ENCODE measurements at regions not wholly inside any gene's neighbourhood (a gene's known extent, or its start where the extent isn't known, plus 50 kb on each side); places are given as distances from the start of the nearest gene placed in this dataset.

DNA sequence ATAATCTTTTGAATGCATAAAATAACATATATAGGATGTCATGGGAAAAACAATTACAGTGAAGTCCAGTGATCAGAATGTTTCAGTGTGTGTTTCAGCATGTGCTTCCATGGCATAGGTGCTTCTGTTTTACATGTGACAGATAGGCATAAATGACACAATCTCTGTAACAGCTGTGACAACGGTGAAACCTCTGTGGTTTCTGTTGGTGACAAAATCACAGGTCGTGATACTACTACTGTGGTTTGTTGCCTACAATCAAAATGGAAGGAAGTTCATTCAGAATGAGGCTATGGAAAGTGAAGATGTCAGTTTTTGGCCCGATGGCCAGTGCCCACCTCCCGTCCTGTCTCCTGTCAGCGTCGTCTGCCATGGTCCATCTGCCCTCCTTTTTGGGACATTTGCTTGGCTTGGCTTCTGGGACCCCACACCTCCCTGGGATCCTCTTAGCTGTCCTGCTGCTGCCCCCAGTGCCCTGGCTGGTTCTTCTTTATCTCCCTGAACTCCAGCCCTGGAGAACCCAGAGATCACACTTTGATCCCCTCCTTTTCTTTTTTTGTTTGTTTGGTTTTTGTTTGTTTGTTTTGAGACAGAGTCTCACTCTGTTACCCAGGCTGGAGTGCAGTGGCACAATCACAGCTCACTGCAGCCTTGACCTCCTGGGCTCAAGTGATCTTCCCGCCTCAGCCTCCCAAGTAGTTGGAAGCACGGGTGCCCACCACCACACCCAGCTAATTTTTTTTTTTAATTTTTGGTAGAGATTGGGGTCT lies 79.3 kb upstream of the NAA20 start:
- TF ChIP-seq, protein P1, sequence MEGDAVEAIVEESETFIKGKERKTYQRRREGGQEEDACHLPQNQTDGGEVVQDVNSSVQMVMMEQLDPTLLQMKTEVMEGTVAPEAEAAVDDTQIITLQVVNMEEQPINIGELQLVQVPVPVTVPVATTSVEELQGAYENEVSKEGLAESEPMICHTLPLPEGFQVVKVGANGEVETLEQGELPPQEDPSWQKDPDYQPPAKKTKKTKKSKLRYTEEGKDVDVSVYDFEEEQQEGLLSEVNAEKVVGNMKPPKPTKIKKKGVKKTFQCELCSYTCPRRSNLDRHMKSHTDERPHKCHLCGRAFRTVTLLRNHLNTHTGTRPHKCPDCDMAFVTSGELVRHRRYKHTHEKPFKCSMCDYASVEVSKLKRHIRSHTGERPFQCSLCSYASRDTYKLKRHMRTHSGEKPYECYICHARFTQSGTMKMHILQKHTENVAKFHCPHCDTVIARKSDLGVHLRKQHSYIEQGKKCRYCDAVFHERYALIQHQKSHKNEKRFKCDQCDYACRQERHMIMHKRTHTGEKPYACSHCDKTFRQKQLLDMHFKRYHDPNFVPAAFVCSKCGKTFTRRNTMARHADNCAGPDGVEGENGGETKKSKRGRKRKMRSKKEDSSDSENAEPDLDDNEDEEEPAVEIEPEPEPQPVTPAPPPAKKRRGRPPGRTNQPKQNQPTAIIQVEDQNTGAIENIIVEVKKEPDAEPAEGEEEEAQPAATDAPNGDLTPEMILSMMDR (conservative IDR thresholded peaks at IDR 0.05; ENCODE audit: low read length) = no peak
- TF ChIP-seq EZH2phosphoT487 (IDR thresholded peaks at IDR 0.05; ENCODE audit: borderline replicate concordance, low read depth, low read length) = no peak
